Stimulated activated naive CD8-positive, alpha-beta T cell treated with anti-CD3 and anti-CD28 coated beads, Interleukin-15, Interleukin-2, amounts not matched to agents 100 ng/mL and 50 ng/mL, for 24 hours (primary cell): ENCODE measurements at regions not wholly inside any gene's neighbourhood (a gene's known extent, or its start where the extent isn't known, plus 50 kb on each side); places are given as distances from the start of the nearest gene placed in this dataset.

Source experiments
- H3K27ac Mint-ChIP-seq: one replicate; pipeline ENCODE4 v1.8.0; 2021; ENCODE audit warnings: mild to moderate bottlenecking, mixed read lengths
- H3K27me3 Mint-ChIP-seq: one replicate; pipeline ENCODE4 v1.8.0; 2021; ENCODE audit warnings: mixed read lengths
- H3K36me3 Mint-ChIP-seq: one replicate; pipeline ENCODE4 v1.8.0; 2021; ENCODE audit warnings: low read depth, mixed read lengths
- H3K4me1 Mint-ChIP-seq: one replicate; pipeline ENCODE4 v1.8.0; 2021; ENCODE audit warnings: low read depth, mixed read lengths
- H3K4me3 Mint-ChIP-seq: one replicate; pipeline ENCODE4 v1.8.0; 2021; ENCODE audit warnings: mild to moderate bottlenecking, mixed read lengths
- H3K9me3 Mint-ChIP-seq: one replicate; pipeline ENCODE4 v1.8.0; 2021; ENCODE audit warnings: mixed read lengths

GRCh38 chr20:11445161-11445560, 472.5 kb upstream of the BTBD3 start:
- H3K36me3 Mint-ChIP-seq, result no peaks in the 10 kb centered on the region
- H3K27me3 Mint-ChIP-seq, result no peaks in the 10 kb centered on the region
- H3K27ac Mint-ChIP-seq, result no peak overlapping the region
- H3K4me3 Mint-ChIP-seq, result no peak overlapping the region
- no peaks in the 10 kb centered on the region for H3K4me1 Mint-ChIP-seq
- peaks cover 2% of the 10 kb centered on the region for H3K9me3 Mint-ChIP-seq

- no peaks in the 10 kb centered on the region for H3K36me3 Mint-ChIP-seq
- H3K4me3 Mint-ChIP-seq, result no peak overlapping the region
- no peaks in the 10 kb centered on the region for H3K4me1 Mint-ChIP-seq
- peaks cover 4% of the 10 kb centered on the region for H3K9me3 Mint-ChIP-seq
- no peak overlapping the region for H3K27ac Mint-ChIP-seq
- H3K27me3 Mint-ChIP-seq, result no peaks in the 10 kb centered on the region
Measured at GRCh38 chr20:11445891-11446290, 471.8 kb upstream of the BTBD3 start.

- Mint-ChIP-seq H3K27me3 (no peaks in the 10 kb centered on the region), H3K4me1 (no peaks in the 10 kb centered on the region), H3K4me3 (no peak overlapping the region), H3K9me3 (peaks cover 4% of the 10 kb centered on the region), H3K36me3 (no peaks in the 10 kb centered on the region), H3K27ac (no peak overlapping the region)
Measured at GRCh38 chr20:11447371-11448100, 470.2 kb upstream of the BTBD3 start.

GRCh38 chr20:11448554-11448953, 469.1 kb upstream of the BTBD3 start:
- Mint-ChIP-seq H3K36me3 (no peaks in the 10 kb centered on the region), H3K27ac (no peak overlapping the region), H3K27me3 (no peaks in the 10 kb centered on the region), H3K4me3 (no peak overlapping the region), H3K4me1 (no peaks in the 10 kb centered on the region), H3K9me3 (peaks cover 4% of the 10 kb centered on the region)

- no peak overlapping the region for H3K4me3 Mint-ChIP-seq
- peaks cover 4% of the 10 kb centered on the region for H3K9me3 Mint-ChIP-seq
- no peaks in the 10 kb centered on the region for H3K27me3 Mint-ChIP-seq
- no peaks in the 10 kb centered on the region for H3K4me1 Mint-ChIP-seq
- no peak overlapping the region for H3K27ac Mint-ChIP-seq
- H3K36me3 Mint-ChIP-seq, result no peaks in the 10 kb centered on the region
Measured at GRCh38 chr20:11451793-11452291, 465.9 kb upstream of the BTBD3 start.

- no peak overlapping the region for H3K27ac Mint-ChIP-seq
- peaks cover 4% of the 10 kb centered on the region for H3K9me3 Mint-ChIP-seq
- H3K4me3 Mint-ChIP-seq, result no peak overlapping the region
- no peaks in the 10 kb centered on the region for H3K36me3 Mint-ChIP-seq
- H3K4me1 Mint-ChIP-seq, result no peaks in the 10 kb centered on the region
- no peaks in the 10 kb centered on the region for H3K27me3 Mint-ChIP-seq
Measured at GRCh38 chr20:11452326-11452725, 465.4 kb upstream of the BTBD3 start.

- Mint-ChIP-seq H3K4me1 (no peaks in the 10 kb centered on the region), H3K27me3 (no peaks in the 10 kb centered on the region), H3K4me3 (no peak overlapping the region), H3K36me3 (no peaks in the 10 kb centered on the region), H3K27ac (no peak overlapping the region), H3K9me3 (peaks cover 4% of the 10 kb centered on the region)
Measured at GRCh38 chr20:11453430-11453829, 464.3 kb upstream of the BTBD3 start.

- H3K4me1 Mint-ChIP-seq, result no peaks in the 10 kb centered on the region
- no peaks in the 10 kb centered on the region for H3K27me3 Mint-ChIP-seq
- no peaks in the 10 kb centered on the region for H3K36me3 Mint-ChIP-seq
- H3K9me3 Mint-ChIP-seq, result peaks cover 2% of the 10 kb centered on the region
- H3K27ac Mint-ChIP-seq, result no peak overlapping the region
- no peak overlapping the region for H3K4me3 Mint-ChIP-seq
Measured at GRCh38 chr20:11454966-11455799, 462.5 kb upstream of the BTBD3 start.

GRCh38 chr20:11457488-11457887, 460.2 kb upstream of the BTBD3 start:
- Mint-ChIP-seq H3K36me3 (no peaks in the 10 kb centered on the region), H3K27ac (no peak overlapping the region), H3K9me3 (no peaks in the 10 kb centered on the region), H3K4me1 (no peaks in the 10 kb centered on the region), H3K4me3 (no peak overlapping the region), H3K27me3 (no peaks in the 10 kb centered on the region)

GRCh38 chr20:11459090-11459890, 458.4 kb upstream of the BTBD3 start:
- no peaks in the 10 kb centered on the region for H3K36me3 Mint-ChIP-seq
- no peak overlapping the region for H3K27ac Mint-ChIP-seq
- H3K4me3 Mint-ChIP-seq, result no peak overlapping the region
- H3K27me3 Mint-ChIP-seq, result no peaks in the 10 kb centered on the region
- no peaks in the 10 kb centered on the region for H3K4me1 Mint-ChIP-seq
- H3K9me3 Mint-ChIP-seq, result no peaks in the 10 kb centered on the region

- H3K27ac Mint-ChIP-seq, result no peak overlapping the region
- no peaks in the 10 kb centered on the region for H3K4me1 Mint-ChIP-seq
- H3K36me3 Mint-ChIP-seq, result no peaks in the 10 kb centered on the region
- no peaks in the 10 kb centered on the region for H3K27me3 Mint-ChIP-seq
- H3K4me3 Mint-ChIP-seq, result no peak overlapping the region
- H3K9me3 Mint-ChIP-seq, result peaks cover 4% of the 10 kb centered on the region
Measured at GRCh38 chr20:11467436-11467835, 450.3 kb upstream of the BTBD3 start.

GRCh38 chr20:11468880-11469279, 448.8 kb upstream of the BTBD3 start:
- no peaks in the 10 kb centered on the region for H3K36me3 Mint-ChIP-seq
- no peak overlapping the region for H3K4me3 Mint-ChIP-seq
- no peak overlapping the region for H3K27ac Mint-ChIP-seq
- no peaks in the 10 kb centered on the region for H3K27me3 Mint-ChIP-seq
- H3K9me3 Mint-ChIP-seq, result peaks cover 4% of the 10 kb centered on the region
- H3K4me1 Mint-ChIP-seq, result no peaks in the 10 kb centered on the region

GRCh38 chr20:11469795-11470435, 447.8 kb upstream of the BTBD3 start:
- no peak overlapping the region for H3K27ac Mint-ChIP-seq
- no peaks in the 10 kb centered on the region for H3K4me1 Mint-ChIP-seq
- no peaks in the 10 kb centered on the region for H3K27me3 Mint-ChIP-seq
- peaks cover 4% of the 10 kb centered on the region for H3K9me3 Mint-ChIP-seq
- H3K4me3 Mint-ChIP-seq, result no peak overlapping the region
- H3K36me3 Mint-ChIP-seq, result no peaks in the 10 kb centered on the region

- no peaks in the 10 kb centered on the region for H3K36me3 Mint-ChIP-seq
- no peak overlapping the region for H3K27ac Mint-ChIP-seq
- H3K4me3 Mint-ChIP-seq, result no peak overlapping the region
- H3K9me3 Mint-ChIP-seq, result peaks cover 17% of the 10 kb centered on the region
- H3K4me1 Mint-ChIP-seq, result no peaks in the 10 kb centered on the region
- no peaks in the 10 kb centered on the region for H3K27me3 Mint-ChIP-seq
Measured at GRCh38 chr20:11473983-11474382, 443.7 kb upstream of the BTBD3 start.
